Muscle layer of duodenum (tissue), 2 donors: ENCODE measurements at regions not wholly inside any gene's neighbourhood (a gene's known extent, or its start where the extent isn't known, plus 50 kb on each side); places are given as distances from the start of the nearest gene placed in this dataset.
"Not testable (repeated sequence)": the region's sequence is repeated elsewhere in the genome, so short reads cannot be mapped to it uniquely, and the experiment has no call there.

Experiments
- H3K27ac ChIP-seq: one replicate; pipeline ENCODE4 v1.7.0; 2013; ENCODE audit warnings: mild to moderate bottlenecking, low read length
- H3K27me3 ChIP-seq: one replicate; pipeline ENCODE4 v1.7.0; 2013; ENCODE audit warnings: low read depth, mild to moderate bottlenecking, control low read depth, low read length
- H3K36me3 ChIP-seq, 2 donors: one replicate each; pipeline ENCODE4 v1.7.0; 2013; ENCODE audit warnings: low read length in 2 of 2, control low read depth in 1 of 2, mild to moderate bottlenecking in 1 of 2; ENCODE audit not compliant: insufficient read depth in 2 of 2, control insufficient read depth in 1 of 2
- H3K4me1 ChIP-seq, 2 donors: one replicate each; pipeline ENCODE4 v1.7.0; 2013; ENCODE audit warnings: low read length in 2 of 2, mild to moderate bottlenecking in 2 of 2, control low read depth in 1 of 2, moderate library complexity in 1 of 2; ENCODE audit not compliant: insufficient read depth in 2 of 2, control insufficient read depth in 1 of 2
- H3K4me3 ChIP-seq, 2 donors: one replicate each; pipeline ENCODE4 v1.7.0; 2013; ENCODE audit warnings: low read length in 2 of 2, low read depth in 1 of 2, mild to moderate bottlenecking in 1 of 2
- H3K9me3 ChIP-seq, 2 donors: one replicate each; pipeline ENCODE4 v1.7.0; 2013; ENCODE audit warnings: low read length in 2 of 2, control low read depth in 1 of 2, mild to moderate bottlenecking in 1 of 2; ENCODE audit not compliant: control insufficient read depth in 1 of 2
- donor health status: healthy.

DNA sequence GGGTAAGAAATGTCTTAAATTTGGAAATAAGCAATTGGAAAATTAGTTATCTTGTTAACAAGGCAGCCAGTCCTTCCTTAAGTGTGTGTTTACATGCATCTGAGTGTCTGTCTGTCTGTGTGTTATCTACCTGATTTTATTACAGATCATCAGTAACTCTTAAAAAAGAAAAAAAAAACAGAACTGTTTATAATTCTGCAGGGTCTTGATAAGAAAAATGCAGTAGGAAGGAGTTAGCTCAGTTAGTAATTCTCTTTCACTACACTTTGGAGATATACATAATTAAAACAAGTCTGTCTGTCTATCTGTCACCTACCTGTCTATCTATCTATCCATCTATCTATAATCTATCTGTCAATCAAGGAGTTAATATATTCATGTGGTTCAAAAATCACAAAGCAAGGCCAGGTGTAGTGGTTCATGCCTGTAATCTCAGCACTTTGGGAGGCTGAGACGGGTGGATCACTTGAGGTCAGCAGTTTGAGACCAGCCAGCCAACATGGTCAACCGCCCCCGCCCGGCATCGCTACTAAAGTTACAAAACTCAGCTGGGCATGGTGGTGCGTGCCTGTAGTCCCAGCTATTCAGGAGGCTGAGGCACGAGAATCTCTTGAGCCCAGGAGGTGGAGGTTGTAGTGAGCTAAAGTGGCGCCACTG, 135.5 kb upstream of the SGO1 start:
- Histone ChIP-seq H3K4me1 (peaks cover 0 to 6% of the 10 kb centered on the region in 2 donors), H3K27ac (no peak overlapping the region), H3K9me3 (no peaks in the 10 kb centered on the region), H3K27me3 (no peaks in the 10 kb centered on the region), H3K4me3 (no peak overlapping the region), H3K36me3 (no peaks in the 10 kb centered on the region)

DNA sequence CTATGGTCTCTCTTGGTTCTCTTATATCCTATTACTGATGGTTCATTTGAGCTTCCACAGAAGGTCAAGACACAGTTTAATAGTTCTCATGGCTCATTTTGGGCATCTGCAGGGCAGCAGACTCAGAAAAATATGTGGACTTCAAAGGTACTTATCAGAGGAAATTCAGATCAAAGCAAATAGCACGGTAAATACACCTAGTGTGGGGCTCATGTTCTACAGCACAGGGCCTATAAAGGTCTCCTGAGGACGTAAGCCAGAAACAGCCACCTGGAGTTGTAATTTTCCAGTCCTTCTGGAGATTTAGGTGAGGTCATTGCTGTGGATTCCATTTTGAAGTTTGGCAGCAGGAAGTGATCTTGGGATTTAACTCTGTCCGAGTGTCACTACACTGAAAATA, 134.5 kb upstream of the SGO1 start:
- Histone ChIP-seq H3K4me1 (peaks cover 0 to 6% of the 10 kb centered on the region in 2 donors), H3K27me3 (no peaks in the 10 kb centered on the region), H3K27ac (no peak overlapping the region)

DNA sequence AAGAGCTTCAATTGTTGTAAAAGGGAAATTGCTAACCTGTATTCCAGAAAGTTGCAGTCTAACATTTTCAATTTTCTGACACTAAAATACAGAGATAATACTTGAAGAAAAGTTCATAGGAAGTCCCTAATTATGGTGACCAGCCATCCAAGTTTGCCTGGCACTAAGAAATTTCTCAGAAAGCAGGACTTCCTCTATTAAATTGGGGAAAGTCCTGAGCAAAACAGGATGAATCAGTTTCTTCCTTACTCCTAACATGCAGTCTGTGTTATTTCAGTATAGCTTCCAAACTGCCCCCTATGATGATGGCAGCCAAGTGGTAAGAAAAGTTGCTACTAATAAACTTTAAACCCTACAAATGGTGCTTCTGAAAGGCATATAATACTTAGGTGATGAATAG, 133.5 kb upstream of the SGO1 start:
- H3K27ac ChIP-seq: no peak overlapping the region
- peaks cover 0 to 6% of the 10 kb centered on the region in 2 donors for H3K4me1 ChIP-seq
- H3K27me3 ChIP-seq: no peaks in the 10 kb centered on the region
- no peaks in the 10 kb centered on the region for H3K9me3 ChIP-seq
- no peak overlapping the region for H3K4me3 ChIP-seq
- no peaks in the 10 kb centered on the region for H3K36me3 ChIP-seq

More for the DNA sequence above, 134.5 kb upstream of the SGO1 start:
- Histone ChIP-seq H3K9me3 (no peaks in the 10 kb centered on the region), H3K4me3 (no peak overlapping the region), H3K36me3 (no peaks in the 10 kb centered on the region)

DNA sequence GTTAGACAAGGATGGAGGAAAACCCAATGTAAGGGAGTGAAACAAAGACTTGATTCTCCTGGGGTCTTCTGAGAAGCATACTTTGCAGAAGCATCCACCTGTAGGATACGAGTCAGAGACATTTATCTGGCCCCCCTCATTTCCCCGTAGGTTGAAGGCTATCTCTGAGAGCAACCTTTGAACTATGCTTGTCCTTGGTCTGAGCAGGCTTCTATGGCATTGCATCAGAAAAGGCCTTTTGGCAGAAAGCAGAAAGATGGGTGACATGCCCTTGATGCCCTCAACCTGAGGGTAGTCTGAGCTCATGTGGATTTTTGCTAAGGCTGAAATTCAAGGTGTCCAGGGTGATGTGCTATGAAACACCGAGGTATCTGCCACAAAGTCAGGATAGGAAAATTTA, 131.6 kb upstream of the SGO1 start:
- H3K27me3 ChIP-seq: no peaks in the 10 kb centered on the region
- H3K4me3 ChIP-seq: no peak overlapping the region
- peaks cover 0 to 6% of the 10 kb centered on the region in 2 donors for H3K4me1 ChIP-seq
- no peak overlapping the region for H3K27ac ChIP-seq
- H3K36me3 ChIP-seq: no peaks in the 10 kb centered on the region
- no peaks in the 10 kb centered on the region for H3K9me3 ChIP-seq

DNA sequence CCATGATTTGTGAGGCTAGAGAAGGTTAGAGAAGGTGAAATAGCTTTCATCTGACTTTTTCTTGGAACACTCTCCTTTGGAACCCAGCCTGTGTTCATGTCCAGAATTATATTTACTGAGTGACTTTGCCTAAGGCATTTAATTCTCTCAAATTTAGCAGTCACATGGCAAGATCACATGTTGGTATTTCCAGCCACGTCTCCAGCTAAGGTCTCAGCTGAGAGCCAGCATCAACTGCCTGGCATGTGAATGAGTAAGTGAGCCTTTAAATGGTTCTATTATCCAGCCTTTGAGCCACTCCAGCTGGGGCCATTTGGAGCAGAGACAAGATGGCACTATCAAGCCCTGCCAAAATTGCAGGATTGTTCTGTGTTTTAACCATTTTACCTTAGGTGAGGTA, 130.2 kb upstream of the SGO1 start:
- Histone ChIP-seq H3K4me3 (no peak overlapping the region), H3K4me1 (peaks cover 0 to 6% of the 10 kb centered on the region in 2 donors), H3K27ac (no peak overlapping the region), H3K36me3 (no peaks in the 10 kb centered on the region), H3K27me3 (no peaks in the 10 kb centered on the region), H3K9me3 (no peaks in the 10 kb centered on the region)

GRCh38 chr3:20310629-20311028, 124.6 kb upstream of the SGO1 start:
- no peak overlapping the region for H3K4me3 ChIP-seq
- no peaks in the 10 kb centered on the region for H3K36me3 ChIP-seq
- H3K27ac ChIP-seq: no peak overlapping the region
- H3K27me3 ChIP-seq: no peaks in the 10 kb centered on the region
- no peaks in the 10 kb centered on the region for H3K9me3 ChIP-seq
- H3K4me1 ChIP-seq: no peaks in the 10 kb centered on the region

DNA sequence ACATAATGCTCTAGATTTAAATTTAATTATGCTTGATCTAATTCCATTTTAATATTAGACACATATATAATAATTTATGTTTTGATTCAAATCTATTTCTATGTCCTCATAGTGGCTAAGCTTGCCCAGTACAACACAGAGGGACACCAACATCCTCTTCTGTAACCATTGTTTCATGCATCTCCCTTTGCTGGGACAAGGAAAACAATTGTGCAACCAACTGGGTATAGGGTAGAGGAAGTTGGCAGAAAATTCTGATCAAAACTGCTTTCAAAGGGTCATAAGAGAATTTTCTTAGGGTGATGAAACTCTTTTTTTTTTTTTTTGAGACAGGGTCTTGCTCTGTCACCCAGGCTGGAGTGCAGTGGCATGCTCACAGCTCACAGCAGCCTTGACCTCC, 121.4 kb upstream of the SGO1 start:
- H3K9me3 ChIP-seq: no peaks in the 10 kb centered on the region
- no peak overlapping the region for H3K4me3 ChIP-seq
- H3K27me3 ChIP-seq: no peaks in the 10 kb centered on the region
- H3K4me1 ChIP-seq: no peaks in the 10 kb centered on the region
- H3K27ac ChIP-seq: no peak overlapping the region
- H3K36me3 ChIP-seq: no peaks in the 10 kb centered on the region

GRCh38 chr3:20305647-20306046, 119.6 kb upstream of the SGO1 start:
- no peak overlapping the region for H3K27ac ChIP-seq
- H3K27me3 ChIP-seq: no peaks in the 10 kb centered on the region
- H3K36me3 ChIP-seq: no peaks in the 10 kb centered on the region
- H3K4me1 ChIP-seq: no peaks in the 10 kb centered on the region
- H3K4me3 ChIP-seq: no peak overlapping the region
- no peaks in the 10 kb centered on the region for H3K9me3 ChIP-seq

DNA sequence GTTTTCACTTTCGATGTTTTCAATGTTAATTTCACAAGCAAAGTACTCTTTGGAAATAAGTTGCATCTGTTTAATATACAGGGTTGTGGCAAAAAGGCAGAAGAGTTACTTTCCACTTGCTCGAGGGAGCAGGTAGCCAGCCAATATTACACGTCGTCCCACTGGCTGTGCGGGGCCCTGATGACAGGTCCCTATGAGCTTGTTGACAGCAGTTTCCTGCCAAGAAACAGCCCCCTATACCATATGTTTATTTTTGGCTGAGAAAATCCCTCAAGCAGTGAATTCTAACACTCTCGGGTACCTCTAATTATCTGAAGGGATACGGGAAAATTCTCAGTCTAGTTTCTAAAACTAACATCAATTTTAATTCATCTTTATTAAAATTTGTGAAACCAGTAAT, 116.8 kb upstream of the SGO1 start:
- no peak overlapping the region for H3K27ac ChIP-seq
- no peaks in the 10 kb centered on the region for H3K9me3 ChIP-seq
- H3K36me3 ChIP-seq: no peaks in the 10 kb centered on the region
- no peak overlapping the region for H3K4me3 ChIP-seq
- no peaks in the 10 kb centered on the region for H3K4me1 ChIP-seq
- H3K27me3 ChIP-seq: no peaks in the 10 kb centered on the region

- H3K4me3 ChIP-seq: no peak overlapping the region
- no peaks in the 10 kb centered on the region for H3K4me1 ChIP-seq
- H3K36me3 ChIP-seq: no peaks in the 10 kb centered on the region
- peaks cover 4 to 10% of the 10 kb centered on the region in 2 donors for H3K9me3 ChIP-seq
- H3K27ac ChIP-seq: no peak overlapping the region
- H3K27me3 ChIP-seq: no peaks in the 10 kb centered on the region
Measured at GRCh38 chr3:20288050-20288449, 102.0 kb upstream of the SGO1 start.

- Histone ChIP-seq H3K27ac (no peak overlapping the region), H3K36me3 (no peaks in the 10 kb centered on the region), H3K27me3 (no peaks in the 10 kb centered on the region), H3K4me1 (no peaks in the 10 kb centered on the region), H3K9me3 (peaks cover 0 to 4% of the 10 kb centered on the region in 2 donors), H3K4me3 (no peak overlapping the region)
Measured at GRCh38 chr3:20280257-20280656, 94.3 kb upstream of the SGO1 start.

GRCh38 chr3:20265977-20266376, 80.0 kb upstream of the SGO1 start:
- not testable (repeated sequence) for H3K4me3 ChIP-seq, H3K9me3 ChIP-seq, H3K36me3 ChIP-seq, H3K27ac ChIP-seq, H3K27me3 ChIP-seq, H3K4me1 ChIP-seq
